ENCODE measurements at regions not wholly inside any gene's neighbourhood (a gene's known extent, or its start where the extent isn't known, plus 50 kb on each side); places are given as distances from the start of the nearest gene placed in this dataset.

- TF ChIP-seq E4F1 (IDR thresholded peaks at IDR 0.05; ENCODE audit: borderline replicate concordance, partially characterized antibody) (no peak), NFYA (IDR thresholded peaks at IDR 0.05; ENCODE audit: borderline replicate concordance, low read depth, low read length) (no peak), EZH2 (IDR thresholded peaks at IDR 0.05; ENCODE audit: borderline replicate concordance, control insufficient read depth, low read depth, low read length) (no peak), IRF5 (IDR thresholded peaks at IDR 0.05; ENCODE audit: borderline replicate concordance) (no peak), PML (IDR thresholded peaks at IDR 0.05; ENCODE audit: low read length) (no peak), SKIL (IDR thresholded peaks at IDR 0.05; ENCODE audit: low read depth, poor library complexity, severe bottlenecking) (no peak)
These were observed 1226.0 kb downstream of the CDH8 start (continued) for GRCh38 chr16:60810250-60810649.

- no peak overlapping the region for H3K4me2 ChIP-seq (ENCODE audit: control insufficient read depth, insufficient read depth)
- H3K27me3 ChIP-seq (replicated peaks in 1 of 2; ENCODE audit: control insufficient read depth in 2 of 2, insufficient read depth in 2 of 2, low read length in 1 of 2): no peaks in the 10 kb centered on the region
- FAIRE-seq: no peak
- no peaks in the 10 kb centered on the region for H3K4me1 ChIP-seq (ENCODE audit: control insufficient read depth, insufficient read depth, low read length)
- ChIA-PET POLR2A (no interaction called here), SMC1A (ENCODE audit: uncharacterized antibody, unreplicated experiment) (interaction anchor here (1.5 kb wide), 1 partner anchor 11 kb away, joined by 6 read pairs; no protein-coding TSS in a partner anchor), CTCF (no interaction called here), RAD21 (ENCODE audit: unreplicated experiment) (no interaction called here)
- no peak overlapping the region for H3K9ac ChIP-seq (ENCODE audit: control insufficient read depth, insufficient read depth, low read length)
- H3K27ac ChIP-seq (ENCODE audit: control insufficient read depth, insufficient read depth): no peak overlapping the region
- in situ Hi-C loops (cut with MboI) (no loop called here), intact Hi-C loops (cut with micrococcal nuclease; ENCODE audit: unreplicated experiment) (no loop called here)
- no peak overlapping the region for H2AFZ ChIP-seq (ENCODE audit: control insufficient read depth, low read depth, low read length)
- H3K9me3 ChIP-seq (replicated peaks; ENCODE audit: control insufficient read depth, insufficient read depth, low read length): no peaks in the 10 kb centered on the region
- no peaks in the 10 kb centered on the region for H3K79me2 ChIP-seq (ENCODE audit: control insufficient read depth, insufficient read depth, low read length)
- no peak for ATAC-seq
- no peak for DNase-seq (ENCODE audit: low read depth, low spot score)
- WGBS (ENCODE audit: insufficient coverage, insufficient replicate concordance, low lambda C conversion rate, missing lambda C conversion rate): 0% methylated on average over 1 of the region's 2 CpGs
- no peaks in the 10 kb centered on the region for H3K36me3 ChIP-seq (ENCODE audit: control insufficient read depth in 2 of 2, insufficient read depth in 2 of 2, low read length in 1 of 2)
- no TSS peak for BruUV-seq (replicated peaks)
- H4K20me1 ChIP-seq (ENCODE audit: control insufficient read depth, insufficient read depth): no peaks in the 10 kb centered on the region
- H3K4me3 ChIP-seq: no peak overlapping the region
- no peak for TF ChIP-seq NR2F1 (conservative IDR thresholded peaks at IDR 0.05)
- no peak for TF ChIP-seq PRDM15 (CRISPR knock-in tag; IDR thresholded peaks at IDR 0.05)
- TF ChIP-seq JUNB (IDR thresholded peaks at IDR 0.05): no peak
- TF ChIP-seq MTA3 (IDR thresholded peaks at IDR 0.05; ENCODE audit: borderline replicate concordance, low read length): no peak
- TF ChIP-seq POU2F2 (IDR thresholded peaks at IDR 0.05; ENCODE audit: borderline replicate concordance, low read depth, low read length): no peak
- no peak for TF ChIP-seq TBL1XR1 (IDR thresholded peaks at IDR 0.05; ENCODE audit: low read depth, low read length)
- TF ChIP-seq POLR2AphosphoS2 (IDR thresholded peaks at IDR 0.05; ENCODE audit: low read depth, low read length): no peak
- no peak for TF ChIP-seq NFYA (IDR thresholded peaks at IDR 0.05; ENCODE audit: borderline replicate concordance, low read depth, low read length)
These were observed 1243.8 kb downstream of the CDH8 start for GRCh38 chr16:60792437-60792836.
